SK-N-MC (cell line): ENCODE measurements at regions not wholly inside any gene's neighbourhood (a gene's known extent, or its start where the extent isn't known, plus 50 kb on each side); places are given as distances from the start of the nearest gene placed in this dataset.

Experiments used
- DNase-seq: peaks from one replicate; pipeline ENCODE4 v3.0.0-alpha.2; 2011; ENCODE audit warnings: low read depth, low spot score
- H3K27ac ChIP-seq: fragments of 200-600 bp; sonication (generic); 2 replicates; pipeline ENCODE4 v1.5.1; 2016; ENCODE audit warnings: mixed run types
- H3K36me3 ChIP-seq: fragments of 200-600 bp; sonication (generic); 2 replicates; pipeline ENCODE4 v1.6.1; 2017; ENCODE audit warnings: antibody characterized with exemption, low read length, mixed read lengths; ENCODE audit not compliant: insufficient read depth
- H3K4me3 ChIP-seq: fragments of 200-600 bp; sonication (generic); 2 replicates; pipeline ENCODE4 v1.5.1; 2016
- H3K9ac ChIP-seq: fragments of 200-600 bp; sonication (generic); 2 replicates; pipeline ENCODE4 v1.8.0; 2017; ENCODE audit warnings: mixed run types, mixed read lengths; ENCODE audit not compliant: insufficient read length
- H3K9me3 ChIP-seq: fragments of 200-600 bp; sonication (generic); 2 replicates; pipeline ENCODE4 v1.6.1; 2017; ENCODE audit warnings: low read depth, mild to moderate bottlenecking, antibody characterized with exemption, low read length, moderate library complexity, mixed read lengths
- EZH2 ChIP-seq: fragments of 200-600 bp; sonication (generic); IDR thresholded peaks from one replicate; pipeline ENCODE4 v1.6.1; 2017; ENCODE audit warnings: antibody characterized with exemption
- FOXP2 ChIP-seq: optimal IDR thresholded peaks from 2 replicates; pipeline ENCODE3; 2011; ENCODE audit warnings: mild to moderate bottlenecking, moderate library complexity; ENCODE audit not compliant: insufficient read depth; ENCODE audit errors: extremely low read length, control extremely low read depth
- POLR2AphosphoS5 ChIP-seq: IDR thresholded peaks from 2 replicates; pipeline ENCODE4 v1.6.1; 2012; ENCODE audit warnings: mild to moderate bottlenecking, low read depth, low read length, borderline replicate concordance

GRCh38 chr12:125229878-125230530 is 164.8 kb downstream of the AACS start:
- no peaks in the 10 kb centered on the region for H3K9me3 ChIP-seq
- H3K4me3 ChIP-seq = no peak overlapping the region
- DNase-seq = no peak
- H3K36me3 ChIP-seq = peaks cover 99% of the 10 kb centered on the region
- no peak overlapping the region for H3K9ac ChIP-seq
- no peak overlapping the region for H3K27ac ChIP-seq
- TF ChIP-seq POLR2AphosphoS5 (no peak), FOXP2 (no peak), EZH2 (no peak)

- Histone ChIP-seq H3K9ac (no peak overlapping the region), H3K36me3 (peaks cover 78% of the 10 kb centered on the region), H3K27ac (no peak overlapping the region), H3K4me3 (no peak overlapping the region), H3K9me3 (no peaks in the 10 kb centered on the region)
- no peak for DNase-seq
- TF ChIP-seq POLR2AphosphoS5 = no peak
Observed at GRCh38 chr12:125233319-125233718, 168.1 kb downstream of the AACS start.

DNA sequence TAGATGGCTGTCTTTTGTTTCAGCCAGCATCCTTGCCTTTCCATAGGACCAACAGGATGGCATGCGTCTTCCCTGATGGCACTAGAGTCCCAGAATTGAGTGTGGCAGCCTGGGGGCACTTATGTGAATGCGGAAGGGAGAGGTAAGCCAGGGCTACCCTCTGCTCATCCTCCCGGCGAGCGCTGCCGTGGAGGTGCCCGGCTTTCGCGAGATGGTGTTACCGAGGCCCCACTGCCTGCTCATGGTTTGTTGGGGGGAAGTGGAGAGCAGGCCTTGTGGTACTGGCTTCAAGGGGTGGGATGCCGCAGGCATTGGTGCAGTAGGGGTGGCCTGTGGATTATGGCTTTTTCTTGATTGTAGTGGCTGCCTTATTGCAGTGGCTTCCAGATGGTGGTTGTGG is 174.3 kb downstream of the AACS start:
- DNase-seq = no peak
- Histone ChIP-seq H3K4me3 (no peak overlapping the region), H3K9me3 (no peaks in the 10 kb centered on the region), H3K9ac (no peak overlapping the region), H3K27ac (no peak overlapping the region), H3K36me3 (peaks cover 73% of the 10 kb centered on the region)
- no peak for TF ChIP-seq EZH2
- TF ChIP-seq POLR2AphosphoS5 = no peak
- no peak for TF ChIP-seq FOXP2

DNA sequence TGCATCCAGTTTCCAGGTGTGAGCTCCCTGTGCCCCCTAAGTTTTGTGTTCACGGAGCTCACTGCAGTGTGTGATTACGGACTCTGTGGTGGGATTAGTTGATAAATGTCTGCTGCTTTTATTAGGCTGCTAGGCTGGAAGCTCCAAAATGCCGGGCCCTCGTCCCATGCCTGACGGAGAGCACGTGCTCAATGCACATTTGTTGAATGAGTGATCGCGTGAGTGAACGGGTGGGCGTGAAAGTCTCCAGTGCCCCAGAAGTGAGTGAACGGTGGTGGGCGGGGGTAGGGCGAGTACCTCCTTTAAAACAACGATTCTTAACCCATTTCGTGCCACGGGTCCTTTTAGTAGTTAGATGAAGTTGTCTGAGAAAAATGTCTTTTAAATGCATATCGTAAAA is 175.5 kb downstream of the AACS start:
- Histone ChIP-seq H3K9me3 (no peaks in the 10 kb centered on the region), H3K9ac (no peak overlapping the region), H3K4me3 (no peak overlapping the region), H3K36me3 (peaks cover 75% of the 10 kb centered on the region), H3K27ac (no peak overlapping the region)
- DNase-seq = no peak
- TF ChIP-seq FOXP2 (no peak), EZH2 (no peak), POLR2AphosphoS5 (no peak)

DNA sequence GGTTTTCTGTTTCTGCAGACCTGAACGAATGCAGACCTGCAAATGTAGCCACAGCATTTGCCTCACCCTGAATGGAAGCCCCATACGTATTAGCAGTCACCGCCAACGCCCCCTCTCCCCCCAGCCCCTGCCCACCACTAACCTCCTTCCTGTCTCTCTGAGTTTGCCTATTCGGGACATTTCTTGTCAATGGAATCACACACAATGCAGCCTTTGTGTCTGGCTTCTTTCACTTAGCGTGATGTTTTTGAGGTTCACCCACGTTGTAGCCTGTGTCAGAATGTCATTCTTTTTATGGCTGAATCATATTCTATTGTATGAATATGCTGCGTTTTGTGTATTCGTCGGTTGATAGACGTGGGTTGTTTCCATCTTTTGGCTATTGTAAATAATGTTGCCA is 178.6 kb downstream of the AACS start:
- Histone ChIP-seq H3K9me3 (no peaks in the 10 kb centered on the region), H3K27ac (no peak overlapping the region), H3K9ac (no peak overlapping the region), H3K4me3 (no peak overlapping the region), H3K36me3 (peaks cover 85% of the 10 kb centered on the region)
- TF ChIP-seq FOXP2 (no peak), POLR2AphosphoS5 (no peak), EZH2 (no peak)
- DNase-seq = no peak

DNA sequence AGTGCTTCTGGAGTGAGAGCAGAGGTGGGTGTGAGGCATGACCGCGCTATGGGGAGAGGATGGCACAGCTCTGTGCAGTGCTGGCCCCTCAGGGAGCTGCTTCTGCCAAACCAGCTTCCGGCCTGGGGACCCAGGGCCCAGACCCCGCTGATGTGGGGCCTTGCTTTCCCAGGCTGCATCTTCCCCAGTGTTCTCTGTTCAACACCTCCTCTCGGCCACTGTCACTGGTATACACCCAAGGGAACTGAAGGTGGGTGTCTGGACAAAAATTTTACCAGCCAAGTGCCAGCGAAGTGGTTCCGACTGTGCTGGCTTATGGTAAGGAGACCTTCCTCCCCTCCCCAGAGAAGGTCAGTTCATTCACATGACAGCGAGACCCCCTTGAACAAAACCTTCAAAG is 179.1 kb downstream of the AACS start:
- Histone ChIP-seq H3K36me3 (peaks cover 85% of the 10 kb centered on the region), H3K9me3 (no peaks in the 10 kb centered on the region), H3K9ac (no peak overlapping the region), H3K27ac (no peak overlapping the region), H3K4me3 (no peak overlapping the region)
- TF ChIP-seq EZH2 = no peak
- no peak for TF ChIP-seq FOXP2
- TF ChIP-seq POLR2AphosphoS5 = no peak
- DNase-seq = no peak

DNA sequence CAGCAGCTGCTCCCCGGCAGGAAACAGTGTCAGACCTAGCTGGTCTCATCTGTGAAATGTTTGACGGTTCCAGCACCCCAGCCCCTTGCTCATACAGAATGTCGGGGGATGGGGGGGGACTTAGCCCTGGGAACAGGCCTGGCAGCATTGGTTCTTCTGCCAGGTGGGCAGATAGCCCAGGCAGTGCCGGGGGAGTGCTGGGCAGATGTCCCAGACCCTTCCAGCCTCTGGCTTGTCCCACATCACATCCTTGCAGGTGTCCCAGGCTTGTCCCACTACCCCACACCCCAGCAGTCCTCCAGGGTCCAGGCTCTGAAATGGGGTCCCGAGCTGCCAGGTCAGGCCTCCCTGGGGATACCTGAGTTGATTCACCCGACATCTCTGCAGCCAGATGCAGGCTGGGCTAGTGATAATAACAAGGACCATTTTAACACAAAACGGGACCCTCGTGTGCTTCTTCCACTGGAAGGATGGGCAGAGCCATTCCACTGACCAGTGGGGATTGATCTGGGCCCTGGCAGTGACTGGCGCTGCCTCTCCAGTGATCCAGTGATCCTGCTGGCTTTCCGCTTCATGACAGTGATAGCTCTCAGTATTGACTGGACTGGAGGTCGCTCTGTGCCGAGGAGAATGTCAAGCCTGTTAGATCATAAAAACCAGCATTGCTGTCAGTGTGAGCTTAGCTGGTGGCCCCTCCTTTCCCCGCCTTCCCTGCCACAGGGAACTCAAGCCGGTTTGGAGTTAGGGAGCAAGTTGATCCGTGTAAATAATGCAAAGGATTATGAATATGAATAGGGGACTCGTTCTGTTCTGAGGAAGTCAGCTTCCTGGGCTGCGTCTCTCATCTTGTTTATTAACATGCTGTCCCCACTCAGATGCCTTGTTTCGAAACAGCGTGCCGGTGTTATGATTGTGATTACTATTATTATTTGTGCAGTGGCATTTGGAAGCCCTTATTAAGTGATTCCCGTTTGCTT is 180.6 kb downstream of the AACS start:
- no peak for DNase-seq
- H3K9ac ChIP-seq = no peak overlapping the region
- H3K4me3 ChIP-seq = no peak overlapping the region
- no peaks in the 10 kb centered on the region for H3K9me3 ChIP-seq
- TF ChIP-seq POLR2AphosphoS5 = no peak
- TF ChIP-seq FOXP2 = peak; percentile 17
- H3K36me3 ChIP-seq = peaks cover 76% of the 10 kb centered on the region
- H3K27ac ChIP-seq = 0 out of 2 replicates have a peak overlapping the region, but pooled peaks have one; percentile 16

DNA sequence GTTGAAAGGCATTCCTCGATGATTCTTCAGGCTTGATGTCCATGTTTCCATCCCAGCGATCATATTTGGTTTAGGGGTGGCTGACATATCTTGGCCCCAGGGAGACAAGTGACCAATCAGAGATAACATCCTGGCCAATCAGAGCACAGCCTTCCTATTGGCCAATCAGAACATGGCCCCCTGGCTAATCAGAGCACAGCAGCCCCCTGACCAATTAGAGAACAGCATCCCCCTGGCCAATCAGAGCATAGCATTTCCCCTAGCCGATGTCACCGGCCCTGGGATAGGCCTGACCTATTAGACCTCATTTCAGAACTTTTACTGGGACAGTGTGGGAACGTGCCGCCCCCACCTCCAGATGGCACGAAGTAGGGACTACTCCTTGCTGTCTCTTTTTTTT is 182.2 kb downstream of the AACS start:
- Histone ChIP-seq H3K9ac (no peak overlapping the region), H3K36me3 (peaks cover 75% of the 10 kb centered on the region), H3K4me3 (no peak overlapping the region), H3K27ac (no peak overlapping the region), H3K9me3 (no peaks in the 10 kb centered on the region)
- DNase-seq = no peak
- no peak for TF ChIP-seq EZH2
- TF ChIP-seq FOXP2 = no peak
- TF ChIP-seq POLR2AphosphoS5 = no peak
